ENCODE measurements at regions not wholly inside any gene's neighbourhood (a gene's known extent, or its start where the extent isn't known, plus 50 kb on each side); places are given as distances from the start of the nearest gene placed in this dataset.
"Not testable (repeated sequence)": the region's sequence is repeated elsewhere in the genome, so short reads cannot be mapped to it uniquely, and the experiment has no call there.

GRCh38 chr1:30164693-30165092, 558.7 kb downstream of the MATN1 start:
- no peak for ATAC-seq

- no peak for ATAC-seq
These were observed 560.8 kb downstream of the MATN1 start for GRCh38 chr1:30162565-30162964.

- ATAC-seq: no peak
These were observed 561.4 kb downstream of the MATN1 start for GRCh38 chr1:30161953-30162352.

GRCh38 chr1:30160999-30161689, 562.2 kb downstream of the MATN1 start:
- ATAC-seq: no peak

- no peak for ATAC-seq
These were observed 564.4 kb downstream of the MATN1 start for GRCh38 chr1:30159015-30159414.

GRCh38 chr1:30155698-30156097, 567.7 kb downstream of the MATN1 start:
- ATAC-seq: not testable (repeated sequence)

- ATAC-seq: not testable (repeated sequence)
These were observed 568.1 kb downstream of the MATN1 start for GRCh38 chr1:30155253-30155652.

- ATAC-seq: no peak
These were observed 569.5 kb downstream of the MATN1 start for GRCh38 chr1:30153743-30154449.

GRCh38 chr1:30151826-30152225, 571.6 kb downstream of the MATN1 start:
- no peak for ATAC-seq

- ATAC-seq: no peak
These were observed 572.3 kb downstream of the MATN1 start for GRCh38 chr1:30151119-30151518.

GRCh38 chr1:30149226-30149625, 574.2 kb downstream of the MATN1 start:
- no peak for ATAC-seq

- no peak for ATAC-seq
These were observed 574.7 kb downstream of the MATN1 start for GRCh38 chr1:30148676-30149075.

- ATAC-seq: no peak
These were observed 576.2 kb downstream of the MATN1 start for GRCh38 chr1:30147188-30147587.

- ATAC-seq: no peak
These were observed 576.9 kb downstream of the MATN1 start for GRCh38 chr1:30146448-30146847.

GRCh38 chr1:30145723-30146303, 577.6 kb downstream of the MATN1 start:
- no peak for ATAC-seq

- ATAC-seq: no peak
These were observed 578.6 kb downstream of the MATN1 start for GRCh38 chr1:30144831-30145230.

GRCh38 chr1:30143517-30143916, 579.9 kb downstream of the MATN1 start:
- no peak for ATAC-seq

- ATAC-seq: no peak
These were observed 582.8 kb downstream of the MATN1 start for GRCh38 chr1:30140566-30140965.

- no peak for ATAC-seq
These were observed 584.5 kb downstream of the MATN1 start for GRCh38 chr1:30138891-30139290.

GRCh38 chr1:30137001-30137400, 586.4 kb downstream of the MATN1 start:
- no peak for ATAC-seq

GRCh38 chr1:30135698-30136097, 587.7 kb downstream of the MATN1 start:
- ATAC-seq: no peak

- no peak for ATAC-seq
These were observed 588.7 kb downstream of the MATN1 start for GRCh38 chr1:30134466-30135217.

GRCh38 chr1:30133414-30134055, 589.9 kb downstream of the MATN1 start:
- ATAC-seq: no peak

Data from activated CD4-positive, CD25-positive, alpha-beta regulatory T cell treated with anti-CD3 and anti-CD28 coated beads, Interleukin-2, amount 50 U/mL, for 24 hours (primary cell).